Neural progenitor cell (in vitro differentiated cells): ENCODE measurements at regions not wholly inside any gene's neighbourhood (a gene's known extent, or its start where the extent isn't known, plus 50 kb on each side); places are given as distances from the start of the nearest gene placed in this dataset. TPM values are rescaled to one million over a fixed set of nuclear protein-coding genes. Genes with fewer than 3 reads are reported as not detected.

ENCODE experiments used
- DNase-seq: peaks from one replicate; pipeline ENCODE4 v3.0.0-alpha.2; 2016; ENCODE audit warnings: low spot score
- H2AFZ ChIP-seq: fragments of 200-600 bp; sonication (generic); replicated peaks from 2 replicates; pipeline ENCODE4 v1.6.1; 2016; ENCODE audit warnings: antibody characterized with exemption
- H3F3A ChIP-seq: fragments of 200-600 bp; sonication (generic); 2 replicates; pipeline ENCODE4 v1.6.1; 2016; ENCODE audit warnings: antibody characterized with exemption, low read depth
- H3K27ac ChIP-seq: fragments of 200-600 bp; sonication (generic); 2 replicates; pipeline ENCODE4 v1.5.1; 2016; ENCODE audit warnings: mild to moderate bottlenecking
- H3K27me3 ChIP-seq: fragments of 200-600 bp; sonication (generic); 2 replicates; pipeline ENCODE4 v1.6.1; 2016; ENCODE audit warnings: mild to moderate bottlenecking, moderate library complexity
- H3K36me3 ChIP-seq: fragments of 200-600 bp; sonication (generic); 2 replicates; pipeline ENCODE4 v1.5.1; 2016
- H3K4me1 ChIP-seq: fragments of 200-600 bp; sonication (generic); 2 replicates; pipeline ENCODE4 v1.6.1; 2016; ENCODE audit warnings: mixed run types
- H3K4me2 ChIP-seq: fragments of 200-600 bp; sonication (generic); 2 replicates; pipeline ENCODE4 v1.6.1; 2016
- H3K4me3 ChIP-seq: fragments of 200-600 bp; sonication (generic); 2 replicates; pipeline ENCODE4 v1.5.1; 2016
- H3K79me2 ChIP-seq: fragments of 200-600 bp; sonication (generic); 2 replicates; pipeline ENCODE4 v1.6.1; 2016; ENCODE audit warnings: low read depth
- H3K9ac ChIP-seq: fragments of 200-600 bp; sonication (generic); 2 replicates; pipeline ENCODE4 v1.6.1; 2016
- H3K9me3 ChIP-seq: fragments of 200-600 bp; sonication (generic); 2 replicates; pipeline ENCODE4 v1.5.1; 2016; ENCODE audit warnings: low read depth
- H4K20me1 ChIP-seq: fragments of 200-600 bp; sonication (generic); 2 replicates; pipeline ENCODE4 v1.6.1; 2016; ENCODE audit warnings: low read depth
- H3K27ac Mint-ChIP-seq: 3 replicates; pipeline ENCODE4 v1.8.0; 2021; ENCODE audit warnings: mixed read lengths
- H3K27me3 Mint-ChIP-seq: 2 replicates; pipeline ENCODE4 v1.8.0; 2022; ENCODE audit warnings: low read depth, mild to moderate bottlenecking, inconsistent platforms, moderate library complexity, mixed read lengths; ENCODE audit not compliant: insufficient read depth
- H3K36me3 Mint-ChIP-seq: 3 replicates; pipeline ENCODE4 v1.8.0; 2021; ENCODE audit warnings: mixed read lengths
- H3K4me1 Mint-ChIP-seq: 3 replicates; pipeline ENCODE4 v1.8.0; 2021; ENCODE audit warnings: mixed read lengths
- H3K4me3 Mint-ChIP-seq: 3 replicates; pipeline ENCODE4 v1.8.0; 2021; ENCODE audit warnings: mild to moderate bottlenecking, moderate library complexity, mixed read lengths
- H3K9me3 Mint-ChIP-seq: 3 replicates; pipeline ENCODE4 v1.8.0; 2020; ENCODE audit warnings: mixed read lengths
- EZH2 ChIP-seq: fragments of 200-600 bp; sonication (generic); IDR thresholded peaks from 2 replicates; pipeline ENCODE4 v1.6.1; 2017; ENCODE audit warnings: antibody characterized with exemption, mild to moderate bottlenecking, moderate library complexity
- EZH2phosphoT487 ChIP-seq: fragments of 200-600 bp; sonication (generic); IDR thresholded peaks from 2 replicates; pipeline ENCODE4 v1.6.1; 2017; ENCODE audit warnings: antibody characterized with exemption
- microRNA-seq: library from miRNA; unstranded; fragments of <30 nt; microRNA quantifications from one replicate; pipeline ENCODE4, GENCODE V29; 2016
- small RNA-seq: library from RNA; depleted of rRNA; stranded (forward); fragments of <200 nt; gene quantifications from one replicate; pipeline ENCODE3, GENCODE V24; 2015
- TF ChIP-seq, protein P1 (sequence below): fragments of 200-600 bp; sonication (generic); IDR thresholded peaks from 2 replicates; pipeline ENCODE4 v1.5.1; 2017; ENCODE audit warnings: antibody characterized with exemption, mild to moderate bottlenecking

DNA sequence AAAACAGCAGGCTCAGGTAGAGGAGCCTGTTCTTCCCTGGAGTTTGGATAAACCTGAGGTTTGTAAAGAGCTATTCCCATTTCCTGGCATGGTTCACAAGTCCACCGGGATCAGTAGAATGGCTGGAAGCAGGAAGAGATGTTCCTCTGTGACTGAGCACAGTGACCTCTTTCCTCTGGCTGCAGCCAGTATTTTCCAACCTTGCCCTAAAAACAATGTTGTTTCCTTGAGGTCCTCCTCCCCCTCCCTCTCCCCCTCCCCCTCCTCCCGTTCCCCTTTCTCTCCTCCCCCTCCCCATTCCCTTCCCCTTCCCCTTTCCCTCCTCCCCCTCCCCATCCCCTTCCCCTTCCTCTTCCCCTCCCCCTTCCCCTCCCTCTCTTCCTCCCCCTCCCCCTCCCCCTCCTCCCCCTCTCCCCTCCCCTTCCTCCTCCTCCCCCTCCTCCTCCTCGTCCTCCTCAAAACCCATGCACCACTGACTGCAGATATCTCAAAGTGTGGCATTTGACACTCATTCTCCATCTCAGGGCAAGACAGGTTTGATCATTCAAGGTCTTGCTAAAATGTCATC lies 58.9 kb upstream of the MON1B start:
- no peaks in the 10 kb centered on the region for H3K4me1 Mint-ChIP-seq
- Histone ChIP-seq H3K4me3 (no peak overlapping the region), H3K79me2 (no peaks in the 10 kb centered on the region), H3K27ac (no peak overlapping the region), H2AFZ (no peak overlapping the region), H3K9me3 (no peaks in the 10 kb centered on the region), H3K36me3 (no peaks in the 10 kb centered on the region), H3K27me3 (no peaks in the 10 kb centered on the region), H3K4me2 (no peak overlapping the region), H3K9ac (no peak overlapping the region), H4K20me1 (no peaks in the 10 kb centered on the region), H3K4me1 (no peaks in the 10 kb centered on the region), H3F3A (no peaks in the 10 kb centered on the region)
- no peak overlapping the region for H3K27ac Mint-ChIP-seq
- DNase-seq = no peak
- H3K27me3 Mint-ChIP-seq = no peaks in the 10 kb centered on the region
- TF ChIP-seq EZH2 = no peak
- TF ChIP-seq, protein P1, sequence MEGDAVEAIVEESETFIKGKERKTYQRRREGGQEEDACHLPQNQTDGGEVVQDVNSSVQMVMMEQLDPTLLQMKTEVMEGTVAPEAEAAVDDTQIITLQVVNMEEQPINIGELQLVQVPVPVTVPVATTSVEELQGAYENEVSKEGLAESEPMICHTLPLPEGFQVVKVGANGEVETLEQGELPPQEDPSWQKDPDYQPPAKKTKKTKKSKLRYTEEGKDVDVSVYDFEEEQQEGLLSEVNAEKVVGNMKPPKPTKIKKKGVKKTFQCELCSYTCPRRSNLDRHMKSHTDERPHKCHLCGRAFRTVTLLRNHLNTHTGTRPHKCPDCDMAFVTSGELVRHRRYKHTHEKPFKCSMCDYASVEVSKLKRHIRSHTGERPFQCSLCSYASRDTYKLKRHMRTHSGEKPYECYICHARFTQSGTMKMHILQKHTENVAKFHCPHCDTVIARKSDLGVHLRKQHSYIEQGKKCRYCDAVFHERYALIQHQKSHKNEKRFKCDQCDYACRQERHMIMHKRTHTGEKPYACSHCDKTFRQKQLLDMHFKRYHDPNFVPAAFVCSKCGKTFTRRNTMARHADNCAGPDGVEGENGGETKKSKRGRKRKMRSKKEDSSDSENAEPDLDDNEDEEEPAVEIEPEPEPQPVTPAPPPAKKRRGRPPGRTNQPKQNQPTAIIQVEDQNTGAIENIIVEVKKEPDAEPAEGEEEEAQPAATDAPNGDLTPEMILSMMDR = no peak
- no peak for TF ChIP-seq EZH2phosphoT487
- no peaks in the 10 kb centered on the region for H3K9me3 Mint-ChIP-seq
- no peak overlapping the region for H3K4me3 Mint-ChIP-seq
- H3K36me3 Mint-ChIP-seq = no peaks in the 10 kb centered on the region

DNA sequence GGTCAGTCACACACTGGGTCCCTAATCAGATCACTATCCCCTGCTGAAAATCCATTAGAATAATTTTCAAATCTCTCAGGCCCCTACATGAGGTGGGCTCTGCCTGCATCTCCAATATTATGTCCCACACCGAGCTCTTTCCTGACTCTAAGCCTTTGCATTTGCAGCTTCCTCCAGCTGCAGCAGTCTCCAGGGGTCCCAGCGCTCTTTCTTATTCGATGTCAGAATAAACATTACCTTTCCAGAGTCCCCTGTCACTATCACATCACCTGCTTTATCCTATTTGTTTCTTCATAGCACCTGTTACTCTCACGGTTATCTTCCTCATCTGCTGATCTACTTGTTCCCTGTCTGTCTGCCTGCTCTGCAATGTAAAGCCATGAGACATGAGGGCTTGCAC lies 57.3 kb upstream of the MON1B start:
- no peaks in the 10 kb centered on the region for H3K27me3 ChIP-seq

DNA sequence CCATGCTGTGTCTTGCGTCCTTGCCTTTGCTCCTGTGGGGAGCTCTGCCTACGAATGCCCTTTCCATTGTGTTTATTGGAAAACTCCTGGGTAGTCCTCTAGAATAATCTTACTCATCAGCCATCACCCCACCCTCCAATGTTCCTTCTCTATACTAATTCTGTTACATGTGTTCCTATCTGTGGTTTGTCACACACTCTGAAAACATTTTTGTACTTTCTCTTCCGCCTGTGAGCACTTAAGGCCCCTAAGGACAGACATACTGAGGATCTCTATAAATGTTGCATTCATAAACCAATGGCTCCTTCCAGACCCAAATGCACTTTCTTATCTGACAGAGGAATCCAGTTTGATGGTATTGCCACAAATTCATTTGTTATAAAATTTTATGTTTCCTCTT lies 53.9 kb upstream of the MON1B start:
- Mint-ChIP-seq H3K27me3 (peaks cover 2% of the 10 kb centered on the region), H3K4me3 (no peak overlapping the region), H3K9me3 (no peaks in the 10 kb centered on the region), H3K4me1 (no peaks in the 10 kb centered on the region), H3K27ac (no peak overlapping the region), H3K36me3 (no peaks in the 10 kb centered on the region)
- Histone ChIP-seq H2AFZ (no peak overlapping the region), H3K36me3 (no peaks in the 10 kb centered on the region), H3K9ac (no peak overlapping the region), H3K4me1 (no peaks in the 10 kb centered on the region), H3K27ac (no peak overlapping the region), H3K4me2 (no peak overlapping the region), H3K4me3 (no peak overlapping the region), H3F3A (no peaks in the 10 kb centered on the region), H3K79me2 (no peaks in the 10 kb centered on the region), H3K27me3 (no peaks in the 10 kb centered on the region), H3K9me3 (no peaks in the 10 kb centered on the region), H4K20me1 (no peaks in the 10 kb centered on the region)
- DNase-seq = no peak
- no peak for TF ChIP-seq EZH2
- TF ChIP-seq, protein P1 = no peak
- no peak for TF ChIP-seq EZH2phosphoT487

More for the DNA sequence above, 57.3 kb upstream of the MON1B start:
- Histone ChIP-seq H3K9me3 (no peaks in the 10 kb centered on the region), H3K9ac (no peak overlapping the region), H2AFZ (no peak overlapping the region), H3K4me1 (no peaks in the 10 kb centered on the region), H3K4me2 (no peak overlapping the region), H4K20me1 (no peaks in the 10 kb centered on the region), H3F3A (no peaks in the 10 kb centered on the region), H3K79me2 (no peaks in the 10 kb centered on the region), H3K36me3 (no peaks in the 10 kb centered on the region), H3K27ac (no peak overlapping the region), H3K4me3 (no peak overlapping the region)
- Mint-ChIP-seq H3K36me3 (no peaks in the 10 kb centered on the region), H3K9me3 (no peaks in the 10 kb centered on the region), H3K27ac (no peak overlapping the region), H3K4me1 (no peaks in the 10 kb centered on the region), H3K4me3 (no peak overlapping the region), H3K27me3 (peaks cover 2% of the 10 kb centered on the region)
- TF ChIP-seq, protein P1 = no peak
- no peak for TF ChIP-seq EZH2phosphoT487
- TF ChIP-seq EZH2 = no peak
- no peak for DNase-seq

Small RNAs in the stretch of these regions (microRNA-seq; reads per million reads assigned to microRNA genes)
- not detected for gene MIR4719

Small RNAs in the stretch of these regions (small RNA-seq; reads per million reads assigned to genes)
- gene MIR4719 = not detected
